HG03520 (cell line): ENCODE measurements at regions not wholly inside any gene's neighbourhood (a gene's known extent, or its start where the extent isn't known, plus 50 kb on each side); places are given as distances from the start of the nearest gene placed in this dataset.
"Not testable (repeated sequence)": the region's sequence is repeated elsewhere in the genome, so short reads cannot be mapped to it uniquely, and the experiment has no call there.

Source experiments
- ATAC-seq: cut with Tn5 transposase; IDR thresholded peaks from one replicate; pipeline ENCODE4 v1.9.1; 2021; ENCODE audit warnings: mild to moderate bottlenecking, moderate library complexity; ENCODE audit not compliant: unreplicated experiment

GRCh38 chr3:59245300-59245858, 195.6 kb upstream of the CFAP20DC start:
- ATAC-seq, result no peak

DNA sequence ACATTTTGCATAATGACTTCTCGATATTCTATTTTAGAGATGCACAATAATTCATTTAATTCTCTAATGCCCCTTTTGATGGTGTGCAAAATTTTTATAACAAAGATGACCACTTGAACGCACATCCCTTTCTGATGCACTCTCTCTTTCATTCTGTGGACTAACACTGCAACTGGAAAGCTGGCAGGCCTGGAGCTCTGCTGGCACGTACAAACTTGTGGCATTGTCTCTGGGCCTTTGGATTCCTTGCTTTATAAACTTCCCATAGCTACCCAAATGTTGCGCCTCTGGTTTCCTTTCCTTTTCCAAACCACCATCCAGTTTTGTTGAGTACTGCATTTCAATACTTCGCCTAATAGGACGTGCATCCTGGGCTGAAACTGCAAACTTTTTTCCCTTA, 194.5 kb upstream of the CFAP20DC start:
- no peak for ATAC-seq

DNA sequence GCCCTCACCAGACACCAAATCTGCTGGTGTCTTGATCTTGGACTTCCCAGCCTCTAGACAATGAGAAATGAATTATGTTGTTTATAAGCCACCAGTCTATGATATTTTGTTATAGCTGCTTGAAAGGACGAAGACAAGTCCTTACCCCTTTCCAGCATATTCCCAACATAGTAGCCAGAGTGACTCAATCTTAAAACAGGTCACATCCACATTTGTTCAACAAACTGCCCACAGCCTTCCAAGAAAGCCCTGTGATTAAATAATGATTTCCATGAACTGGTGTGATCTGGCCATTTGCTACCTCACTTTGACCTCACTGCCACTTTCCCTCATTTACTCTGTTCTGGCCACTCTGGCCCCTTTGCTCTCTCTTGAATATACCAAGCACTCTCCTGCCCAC, 193.7 kb upstream of the CFAP20DC start:
- no peak for ATAC-seq

DNA sequence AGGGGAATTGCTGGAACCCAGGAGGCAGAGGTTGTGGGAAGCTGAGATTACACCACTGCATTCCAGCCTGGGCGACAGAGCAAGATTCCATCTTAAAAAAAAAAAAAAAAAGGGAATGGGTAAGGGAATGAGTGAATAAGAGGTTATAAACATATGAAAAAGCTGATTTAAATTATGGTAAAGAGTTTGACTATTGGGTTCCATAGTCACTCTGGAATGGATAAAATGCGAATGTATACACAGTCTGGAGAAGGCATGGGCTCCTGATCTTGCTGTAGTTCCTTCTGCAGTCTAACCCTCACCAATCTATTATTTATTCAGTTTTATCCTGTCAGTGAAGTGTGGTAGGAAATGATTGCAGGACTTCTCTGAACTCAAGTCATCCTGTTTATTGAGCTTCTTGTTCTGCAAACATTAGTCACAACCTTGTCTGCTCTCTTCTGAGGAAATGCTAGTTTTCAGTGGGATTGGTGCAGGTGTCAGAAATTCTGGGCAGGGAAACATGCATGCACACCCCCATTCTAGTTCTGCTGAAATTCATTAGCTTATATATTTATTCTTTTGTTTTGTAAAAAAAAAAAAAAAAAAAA, 190.9 kb upstream of the CFAP20DC start:
- no peak for ATAC-seq

DNA sequence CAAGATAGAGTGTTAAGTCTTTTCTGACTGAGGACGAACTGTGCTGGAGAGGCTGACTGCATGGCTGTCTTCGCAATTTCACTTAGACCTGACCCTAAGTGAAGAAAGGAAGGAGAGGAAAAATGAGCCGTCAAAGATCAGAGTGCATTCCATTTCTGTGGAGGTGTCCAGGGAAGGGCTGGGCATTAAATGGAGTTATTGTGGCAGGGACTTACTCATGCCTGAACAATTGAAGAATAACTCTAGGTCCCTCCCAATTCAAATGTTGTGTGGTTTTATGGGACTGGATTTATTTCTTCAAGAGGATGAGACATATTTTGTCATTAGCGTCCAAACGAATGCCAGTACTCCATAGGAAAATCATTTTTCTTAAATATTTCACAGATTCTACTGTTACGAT, 187.3 kb upstream of the CFAP20DC start:
- ATAC-seq, result no peak

GRCh38 chr3:59235634-59236012, 185.8 kb upstream of the CFAP20DC start:
- ATAC-seq, result no peak

DNA sequence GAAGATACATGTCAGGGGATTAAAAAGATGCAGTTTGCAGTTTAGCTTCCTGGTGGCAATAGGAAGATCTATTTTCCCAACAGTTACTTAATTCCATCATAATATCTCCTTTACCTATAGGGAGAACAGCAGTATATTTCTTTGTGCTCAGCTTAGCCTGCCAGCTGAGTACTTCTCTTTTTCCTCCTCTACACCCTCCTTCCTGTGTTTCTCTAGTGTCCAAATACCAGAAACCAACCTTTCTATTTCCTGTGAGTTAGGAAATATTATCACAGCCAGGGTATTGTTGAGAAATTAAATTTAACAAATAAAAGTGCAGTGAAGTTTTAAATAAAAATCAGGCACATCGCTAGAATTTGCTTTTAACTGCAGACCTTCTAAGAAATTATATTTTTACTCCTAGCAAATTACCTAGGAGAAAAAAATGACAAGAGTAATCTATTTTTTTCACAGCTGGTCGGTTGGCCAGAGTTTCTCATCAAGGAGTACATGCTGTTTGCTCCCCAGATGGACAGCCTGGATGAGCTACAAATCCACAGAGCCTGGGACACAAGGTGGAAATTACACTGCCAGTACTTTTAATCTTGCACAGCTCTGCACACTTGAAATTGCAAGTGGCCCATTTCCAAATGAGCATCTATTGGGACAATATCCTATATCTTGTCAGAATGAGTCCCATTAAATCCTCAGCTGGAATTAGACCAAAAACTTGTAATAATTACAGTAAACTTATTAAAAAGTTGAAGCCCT, 185.2 kb upstream of the CFAP20DC start:
- ATAC-seq, result no peak

DNA sequence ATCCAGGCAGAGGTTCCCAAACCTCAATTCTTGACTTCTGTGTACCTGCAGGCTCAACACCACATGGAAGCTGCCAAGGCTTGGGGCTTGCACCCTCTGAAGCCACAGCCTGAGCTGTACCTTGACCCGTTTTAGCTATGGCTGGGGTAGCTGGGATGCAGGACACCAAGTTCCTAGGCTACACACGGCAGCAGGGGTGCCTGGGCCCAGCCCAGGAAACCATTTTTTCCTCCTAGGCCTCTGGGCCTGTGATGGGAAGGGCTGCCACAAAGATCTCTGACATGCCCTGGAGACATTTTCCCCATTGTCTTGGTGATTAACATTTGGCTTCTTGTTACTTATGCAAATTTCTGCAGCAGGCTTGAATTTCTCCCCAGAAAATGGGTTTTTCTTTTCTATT, 180.6 kb upstream of the CFAP20DC start:
- ATAC-seq, result not testable (repeated sequence)

DNA sequence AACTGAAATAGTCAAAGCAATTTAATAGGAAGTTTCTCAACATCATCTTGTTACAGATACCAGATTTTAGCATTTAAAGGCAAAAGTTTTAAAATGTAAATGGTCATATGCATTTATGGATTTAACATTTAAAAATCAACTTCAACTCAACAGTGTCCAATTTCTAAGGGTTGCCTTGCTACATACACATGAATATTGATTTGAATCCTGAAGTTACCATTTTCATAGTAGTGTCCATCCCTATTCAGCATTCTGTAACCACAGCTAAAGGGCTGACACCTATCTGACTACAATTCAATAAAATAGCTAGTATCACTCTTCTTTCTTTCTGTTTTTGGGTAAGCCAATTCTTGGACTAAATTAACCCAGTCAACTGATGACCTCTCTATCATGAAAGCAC, 164.0 kb upstream of the CFAP20DC start:
- no peak for ATAC-seq

- no peak for ATAC-seq
Observed at GRCh38 chr3:59212128-59212779, 162.4 kb upstream of the CFAP20DC start.

GRCh38 chr3:59210260-59210659, 160.4 kb upstream of the CFAP20DC start:
- no peak for ATAC-seq

DNA sequence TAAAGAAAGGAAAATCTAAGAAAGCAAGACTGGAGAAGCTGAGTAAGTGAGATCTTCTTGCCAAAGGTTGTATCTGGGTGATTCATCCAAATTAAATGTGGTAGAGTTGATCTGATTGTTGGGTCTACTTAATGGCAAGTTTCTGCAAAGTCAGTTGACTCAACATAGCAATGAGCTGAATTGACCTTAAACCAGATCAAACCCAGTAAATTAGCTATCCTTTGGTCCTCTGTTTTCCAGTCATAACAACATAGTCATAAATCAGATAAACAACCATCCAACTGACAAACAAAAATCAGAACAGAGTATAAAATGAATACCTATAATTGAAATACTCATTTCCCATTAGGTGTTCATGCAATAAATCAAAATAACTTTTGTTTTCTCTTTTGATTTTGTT, 142.6 kb upstream of the CFAP20DC start:
- ATAC-seq, result no peak

- no peak for ATAC-seq
Observed at GRCh38 chr3:59191651-59192050, 141.8 kb upstream of the CFAP20DC start.

- ATAC-seq, result no peak
Observed at GRCh38 chr3:59189939-59190338, 140.1 kb upstream of the CFAP20DC start.

- ATAC-seq, result no peak
Observed at GRCh38 chr3:59189526-59189925, 139.7 kb upstream of the CFAP20DC start.

GRCh38 chr3:59186725-59187124, 136.9 kb upstream of the CFAP20DC start:
- ATAC-seq, result no peak

GRCh38 chr3:59185591-59186369, 136.0 kb upstream of the CFAP20DC start:
- ATAC-seq, result no peak

GRCh38 chr3:59180006-59180405, 130.2 kb upstream of the CFAP20DC start:
- ATAC-seq, result no peak

DNA sequence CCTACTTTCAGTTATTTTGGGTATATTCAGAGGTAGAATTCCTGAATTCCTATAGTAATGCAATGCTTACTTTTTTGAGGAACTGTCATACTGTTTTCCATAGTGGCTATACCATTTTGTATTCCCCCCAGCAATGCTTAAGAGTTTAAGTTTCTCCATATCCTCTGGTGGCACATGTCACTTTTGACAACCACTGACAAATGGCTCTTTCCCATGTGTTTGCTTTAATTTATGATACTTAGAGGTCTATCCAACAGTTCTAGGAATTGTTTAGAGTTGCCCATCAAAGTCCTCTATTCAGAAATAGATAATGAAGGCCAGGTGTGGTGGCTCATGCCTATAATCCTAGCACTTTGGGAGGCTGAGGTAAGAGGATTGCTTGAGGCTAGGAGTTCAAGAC, 128.9 kb upstream of the CFAP20DC start:
- no peak for ATAC-seq

DNA sequence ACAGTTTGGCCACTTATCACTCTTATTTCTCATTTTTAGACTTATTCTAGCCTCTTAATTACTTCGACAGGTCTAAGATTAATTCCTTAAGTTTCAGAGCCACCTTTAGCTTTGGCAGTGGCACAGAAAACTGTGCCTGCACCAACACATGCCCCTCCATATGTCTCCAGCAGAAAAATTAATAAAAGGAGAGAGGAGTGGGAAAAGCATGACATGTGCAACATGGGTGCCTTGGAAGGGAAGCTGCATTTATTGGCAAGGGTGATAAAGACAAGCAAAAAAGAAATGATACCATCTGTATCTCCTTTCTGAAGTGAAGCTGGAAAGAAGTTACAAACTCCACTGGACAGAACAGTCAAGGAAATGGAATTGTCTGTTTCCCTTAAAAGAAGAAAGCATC, 121.7 kb upstream of the CFAP20DC start:
- no peak for ATAC-seq

- not testable (repeated sequence) for ATAC-seq
Observed at GRCh38 chr3:59170166-59170565, 120.3 kb upstream of the CFAP20DC start.
